ENCODE measurements at regions not wholly inside any gene's neighbourhood (a gene's known extent, or its start where the extent isn't known, plus 50 kb on each side); places are given as distances from the start of the nearest gene placed in this dataset.
"Not testable (repeated sequence)": the region's sequence is repeated elsewhere in the genome, so short reads cannot be mapped to it uniquely, and the experiment has no call there.

DNA sequence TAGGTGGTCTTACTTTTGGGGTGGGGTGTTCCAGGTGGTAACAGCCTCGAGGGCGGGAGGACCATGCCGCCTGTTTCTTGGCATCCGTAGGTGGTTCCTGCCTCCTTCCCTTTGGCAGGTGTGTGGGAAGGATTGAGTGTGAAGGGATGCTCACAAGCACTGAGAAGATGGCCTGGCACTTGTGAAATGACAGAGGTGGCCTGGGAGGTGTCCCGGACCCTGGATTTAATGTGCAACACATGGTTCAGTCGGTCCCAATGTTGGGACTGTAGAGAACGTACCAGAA is 165.8 kb upstream of the FOXF1 start:
- FAIRE-seq (no peak), DNase-seq (ENCODE audit: extremely low spot score, insufficient read length, low read depth) (no peak)

DNA sequence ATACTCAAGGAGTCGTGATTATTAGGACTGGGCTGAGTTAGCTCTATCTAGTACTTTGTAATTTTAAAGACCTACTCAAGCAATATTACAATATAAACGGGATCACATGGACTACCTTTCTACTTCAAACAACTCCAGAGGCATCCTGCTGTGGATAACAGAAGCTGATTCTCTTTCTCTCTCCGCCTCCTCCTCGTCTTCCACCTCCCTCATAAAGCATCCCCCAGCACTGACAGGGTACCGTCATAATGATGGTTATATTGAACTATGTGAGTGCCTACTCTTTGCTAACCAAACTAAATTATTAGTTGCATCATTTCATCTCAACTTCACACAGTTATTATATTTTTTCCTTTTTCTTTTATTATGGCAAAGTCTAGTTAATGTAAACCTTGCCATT is 165.4 kb upstream of the FOXF1 start:
- no peak for FAIRE-seq
- no peak for DNase-seq (ENCODE audit: extremely low spot score, insufficient read length, low read depth)

DNA sequence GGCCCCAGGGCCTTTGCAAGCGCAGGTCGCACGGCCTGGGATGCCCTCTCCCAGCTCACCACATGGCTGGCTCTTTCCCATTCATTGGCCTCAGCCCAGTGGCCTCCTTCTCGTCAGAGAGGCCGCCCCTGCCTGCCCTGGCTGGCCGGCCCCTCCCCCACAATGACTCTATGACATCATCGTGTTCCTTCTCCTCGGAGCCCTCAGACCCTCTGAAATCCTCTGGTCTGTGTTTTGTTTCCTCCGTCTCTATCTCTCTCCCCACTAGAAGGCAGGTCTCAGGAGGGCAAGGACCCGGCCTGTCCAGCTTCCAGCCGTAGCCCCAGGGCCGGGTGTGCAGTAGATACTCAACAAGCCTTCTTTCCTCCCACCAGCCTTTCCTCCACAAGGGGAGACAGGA is 164.8 kb upstream of the FOXF1 start:
- no peak for DNase-seq (ENCODE audit: extremely low spot score, insufficient read length, low read depth)
- no peak for FAIRE-seq

DNA sequence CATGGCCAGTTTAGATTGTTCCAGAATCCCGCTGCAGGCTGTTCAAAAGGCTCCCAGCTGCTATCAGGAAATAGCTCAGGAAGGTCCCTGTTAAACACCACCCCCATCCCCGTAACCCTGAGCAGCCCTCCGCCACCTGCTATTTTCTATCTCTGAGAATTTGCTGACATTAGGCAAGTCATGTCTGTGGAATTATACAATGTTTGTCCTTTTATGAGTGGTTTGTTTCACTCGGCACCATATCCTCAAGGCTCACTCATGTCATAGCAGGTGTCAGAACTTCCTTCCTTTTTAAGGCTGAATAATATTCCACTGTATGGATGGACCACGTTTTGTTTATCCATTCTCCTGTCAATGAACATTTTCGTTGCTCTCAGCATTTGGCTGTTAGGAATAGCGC is 164.3 kb upstream of the FOXF1 start:
- FAIRE-seq (no peak), DNase-seq (ENCODE audit: extremely low spot score, insufficient read length, low read depth) (no peak)

- DNase-seq (ENCODE audit: extremely low spot score, insufficient read length, low read depth): no peak
- FAIRE-seq: no peak
These were observed 163.2 kb upstream of the FOXF1 start for GRCh38 chr16:86347090-86347489.

GRCh38 chr16:86347916-86348555 is 162.3 kb upstream of the FOXF1 start:
- DNase-seq (ENCODE audit: extremely low spot score, insufficient read length, low read depth): no peak
- FAIRE-seq: no peak

GRCh38 chr16:86349338-86349900 is 160.9 kb upstream of the FOXF1 start:
- FAIRE-seq (no peak), DNase-seq (ENCODE audit: extremely low spot score, insufficient read length, low read depth) (no peak)

DNA sequence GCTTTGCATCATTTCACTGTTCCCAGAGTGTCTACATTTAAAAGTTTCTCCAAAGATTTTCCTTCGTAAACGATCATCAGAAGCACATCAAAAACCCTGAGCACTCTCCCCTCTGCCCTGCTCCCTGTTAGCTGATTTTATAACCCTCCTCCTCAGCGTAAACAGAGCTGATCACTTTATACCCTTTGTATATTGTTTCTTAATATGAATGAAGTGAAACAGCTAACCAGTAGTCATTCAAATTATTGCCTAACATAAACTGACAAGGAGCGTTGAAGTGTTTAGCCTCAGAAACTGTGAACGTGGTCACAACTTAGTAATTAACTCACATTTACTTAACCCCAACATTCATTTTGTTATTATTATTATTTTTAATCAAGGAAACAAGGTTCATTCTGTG is 160.0 kb upstream of the FOXF1 start:
- FAIRE-seq: no peak
- DNase-seq (ENCODE audit: extremely low spot score, insufficient read length, low read depth): no peak

- FAIRE-seq: no peak
These were observed 159.1 kb upstream of the FOXF1 start for GRCh38 chr16:86351041-86351784.

GRCh38 chr16:86351785-86352139 is 158.6 kb upstream of the FOXF1 start:
- FAIRE-seq; DNase-seq (ENCODE audit: extremely low spot score, insufficient read length, low read depth): not testable (repeated sequence)

More at GRCh38 chr16:86351041-86351784, 159.1 kb upstream of the FOXF1 start:
- no peak for DNase-seq (ENCODE audit: extremely low spot score, insufficient read length, low read depth)

DNA sequence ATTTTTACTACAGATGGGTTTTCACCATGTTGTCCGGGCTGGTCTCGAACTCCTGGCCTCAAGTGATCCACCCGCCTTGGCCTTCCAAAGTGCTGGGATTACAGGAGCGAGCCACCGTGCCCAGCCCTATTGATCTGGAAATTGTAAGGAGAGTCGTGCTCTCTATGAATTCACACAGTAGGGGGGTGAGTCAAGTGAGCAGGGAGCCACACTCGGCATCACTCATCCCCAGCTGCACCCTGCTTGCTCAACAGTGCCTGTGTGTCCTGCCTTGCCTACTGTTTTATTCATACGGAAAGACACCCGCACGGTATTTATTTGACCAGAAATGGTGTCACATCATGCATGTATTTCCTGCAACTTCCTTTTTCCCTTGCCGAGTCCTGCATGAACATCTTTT is 157.2 kb upstream of the FOXF1 start:
- FAIRE-seq (no peak), DNase-seq (ENCODE audit: extremely low spot score, insufficient read length, low read depth) (no peak)

DNA sequence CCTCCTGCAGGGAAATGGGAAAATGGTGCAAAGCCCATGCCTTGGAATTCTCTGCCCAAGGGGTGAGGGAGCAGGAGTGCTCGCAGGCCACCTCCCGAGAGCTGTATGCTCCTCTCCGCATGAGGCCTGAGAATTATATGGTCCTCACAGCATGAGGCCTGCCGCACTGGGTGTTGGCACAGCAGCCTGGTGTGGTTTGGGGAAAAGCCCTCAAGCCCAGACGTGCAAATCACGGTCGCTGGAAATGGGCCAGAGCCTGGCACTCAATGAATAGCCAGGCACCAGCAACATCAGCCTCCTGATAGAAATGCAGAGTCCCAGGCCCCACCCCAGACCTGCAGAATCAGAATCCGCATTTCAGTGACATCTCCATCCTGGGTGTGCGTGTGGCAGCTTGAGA is 156.4 kb upstream of the FOXF1 start:
- DNase-seq (ENCODE audit: extremely low spot score, insufficient read length, low read depth) (no peak), FAIRE-seq (no peak)

DNA sequence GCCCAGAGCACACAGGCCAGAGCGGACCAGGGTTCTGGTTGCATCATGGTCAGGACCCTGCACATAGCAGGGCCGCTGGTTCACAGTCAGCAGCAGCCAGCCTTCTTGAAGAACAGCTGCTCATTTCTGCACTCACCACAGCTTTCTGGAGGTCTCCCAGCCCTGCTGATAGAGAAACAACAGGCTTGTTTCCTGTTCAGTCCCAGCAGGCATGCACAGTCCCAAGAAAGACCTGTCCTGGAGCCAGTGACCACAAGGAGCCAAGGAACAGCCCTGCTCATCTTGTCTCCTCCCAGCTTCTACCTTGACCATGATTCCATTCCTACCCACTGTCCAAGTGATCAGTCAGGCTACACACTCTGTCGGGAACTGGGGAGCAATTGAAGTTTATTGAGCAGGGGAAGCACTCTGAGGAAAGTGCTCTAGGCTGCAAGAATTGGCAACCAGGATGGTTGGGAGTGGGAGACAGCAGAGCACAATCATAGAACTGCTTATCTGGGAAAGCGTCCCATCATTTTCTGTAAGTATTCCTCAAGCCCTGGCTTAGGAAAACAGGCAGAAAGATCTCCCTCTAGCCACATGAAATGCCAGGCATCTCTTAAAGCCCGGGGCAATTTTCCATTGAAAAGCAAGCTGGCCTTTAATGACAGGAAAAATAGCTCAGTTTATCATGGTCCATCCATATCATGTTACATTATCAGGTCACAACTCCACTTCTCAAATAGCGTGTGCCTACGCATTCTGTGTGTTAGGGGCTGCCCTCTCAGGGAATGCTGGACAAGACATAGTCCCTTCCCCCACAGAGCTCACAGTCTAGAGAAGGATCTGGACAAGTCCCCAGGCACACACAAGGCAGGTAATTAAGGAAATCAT is 155.4 kb upstream of the FOXF1 start:
- FAIRE-seq: no peak
- DNase-seq (ENCODE audit: extremely low spot score, insufficient read length, low read depth): no peak

DNA sequence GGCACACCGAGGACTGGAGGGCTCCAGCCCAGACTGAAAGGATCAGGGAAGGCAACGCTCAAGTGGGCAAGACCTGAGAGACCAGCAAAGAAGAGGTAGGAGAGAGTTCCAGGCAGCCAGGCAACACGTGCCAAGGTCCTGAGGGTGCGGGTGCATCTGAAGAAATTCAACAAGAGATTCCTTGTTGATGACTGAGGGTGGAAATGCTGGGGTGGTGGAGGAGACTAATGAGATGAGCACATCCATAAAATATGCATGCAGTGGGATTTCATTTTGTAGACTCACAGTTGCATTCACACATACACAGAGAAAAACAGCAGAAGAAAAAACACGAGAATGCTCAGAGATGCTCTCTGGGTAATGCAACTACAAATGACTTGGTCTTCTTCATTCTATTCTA is 154.8 kb upstream of the FOXF1 start:
- DNase-seq (ENCODE audit: extremely low spot score, insufficient read length, low read depth): no peak
- FAIRE-seq: no peak

- FAIRE-seq (no peak), DNase-seq (ENCODE audit: extremely low spot score, insufficient read length, low read depth) (no peak)
These were observed 154.4 kb upstream of the FOXF1 start for GRCh38 chr16:86355951-86356350.

GRCh38 chr16:86356804-86357203 is 153.5 kb upstream of the FOXF1 start:
- FAIRE-seq: no peak

GRCh38 chr16:86357303-86357702 is 153.0 kb upstream of the FOXF1 start:
- DNase-seq (ENCODE audit: extremely low spot score, insufficient read length, low read depth) (no peak), FAIRE-seq (no peak)

More at GRCh38 chr16:86356804-86357203, 153.5 kb upstream of the FOXF1 start:
- no peak for DNase-seq (ENCODE audit: extremely low spot score, insufficient read length, low read depth)

- FAIRE-seq: no peak
- no peak for DNase-seq (ENCODE audit: extremely low spot score, insufficient read length, low read depth)
These were observed 152.4 kb upstream of the FOXF1 start for GRCh38 chr16:86357950-86358349.

DNA sequence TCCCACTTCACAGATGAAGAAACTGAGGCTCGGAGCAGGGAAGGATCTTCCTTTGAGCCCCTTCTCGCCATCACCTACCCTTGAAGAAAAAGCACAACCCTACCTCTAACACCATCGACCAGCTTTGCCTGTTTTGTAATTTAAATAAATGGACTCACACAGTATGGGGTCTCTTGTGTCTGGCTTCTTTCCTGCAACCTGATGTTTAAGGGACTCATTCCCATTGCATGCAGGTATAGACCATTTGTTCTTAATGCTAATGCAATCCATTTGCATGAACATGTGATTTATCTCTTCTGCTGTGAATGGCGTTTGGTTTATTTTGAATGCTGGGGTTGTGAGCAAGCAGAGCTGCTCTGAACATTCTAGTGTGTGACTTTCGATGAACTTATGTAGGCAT is 150.8 kb upstream of the FOXF1 start:
- DNase-seq (ENCODE audit: extremely low spot score, insufficient read length, low read depth) (no peak), FAIRE-seq (no peak)

GRCh38 chr16:86362155-86362849 is 148.0 kb upstream of the FOXF1 start:
- no peak for DNase-seq (ENCODE audit: extremely low spot score, insufficient read length, low read depth)

More at GRCh38 chr16:86362155-86362849, 148.0 kb upstream of the FOXF1 start:
- FAIRE-seq: no peak
